ENCODE measurements at regions not wholly inside any gene's neighbourhood (a gene's known extent, or its start where the extent isn't known, plus 50 kb on each side); places are given as distances from the start of the nearest gene placed in this dataset.

DNA sequence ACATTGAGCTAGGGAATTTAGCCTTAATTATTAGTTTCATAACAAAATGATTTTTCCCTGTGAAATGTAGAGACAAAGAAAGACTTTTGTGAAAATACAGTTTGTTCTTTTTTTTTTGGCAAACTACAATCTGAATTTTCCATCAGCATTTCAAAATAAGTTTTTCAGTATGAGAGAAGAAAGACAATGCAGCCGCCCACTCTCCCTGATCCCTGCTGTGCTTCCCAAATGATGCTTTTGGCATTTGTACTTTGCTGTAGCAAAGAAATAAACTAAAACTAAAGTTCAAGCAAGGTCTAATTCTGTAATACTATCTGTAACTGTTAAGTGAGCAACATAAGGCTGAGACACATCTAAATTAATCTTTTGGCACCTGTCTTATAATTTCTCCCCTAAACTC is 782.2 kb downstream of the VGLL3 start:
- DNase-seq (ENCODE audit: low read depth in 4 of 4, low spot score in 2 of 4), result no peak

- no peak for DNase-seq (ENCODE audit: low read depth in 4 of 4, low spot score in 2 of 4)
Measured at GRCh38 chr3:86182606-86183005, 808.3 kb downstream of the VGLL3 start.

DNA sequence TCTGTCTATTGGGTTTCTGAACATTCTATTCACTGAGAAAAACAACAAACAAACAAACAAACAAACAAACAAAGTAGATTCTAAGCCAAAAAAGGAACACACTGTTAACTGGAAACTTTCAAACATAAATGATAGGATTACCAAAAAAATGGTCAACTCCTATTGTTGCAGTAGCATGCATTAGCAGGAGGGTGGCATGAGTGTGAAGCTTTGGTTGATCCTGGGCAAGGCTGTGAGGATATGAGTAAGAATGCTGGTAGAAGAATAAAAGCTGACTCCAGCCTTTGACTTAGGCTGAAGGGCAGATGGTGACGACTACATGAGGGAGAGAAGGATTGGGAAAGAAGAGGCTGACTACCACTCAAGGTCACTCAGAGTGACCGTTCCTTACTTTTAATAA is 810.3 kb downstream of the VGLL3 start:
- DNase-seq (ENCODE audit: low read depth in 4 of 4, low spot score in 2 of 4), result no peak

GRCh38 chr3:86178095-86178494 is 812.9 kb downstream of the VGLL3 start:
- DNase-seq (ENCODE audit: low read depth in 4 of 4, low spot score in 2 of 4), result no peak

- no peak for DNase-seq (ENCODE audit: low read depth in 4 of 4, low spot score in 2 of 4)
Measured at GRCh38 chr3:86176445-86176784, 814.5 kb downstream of the VGLL3 start.

- no peak for DNase-seq (ENCODE audit: low read depth in 4 of 4, low spot score in 2 of 4)
Measured at GRCh38 chr3:86175593-86176444, 815.1 kb downstream of the VGLL3 start.

GRCh38 chr3:86175051-86175536 is 815.9 kb downstream of the VGLL3 start:
- DNase-seq (ENCODE audit: low read depth in 4 of 4, low spot score in 2 of 4), result no peak

DNA sequence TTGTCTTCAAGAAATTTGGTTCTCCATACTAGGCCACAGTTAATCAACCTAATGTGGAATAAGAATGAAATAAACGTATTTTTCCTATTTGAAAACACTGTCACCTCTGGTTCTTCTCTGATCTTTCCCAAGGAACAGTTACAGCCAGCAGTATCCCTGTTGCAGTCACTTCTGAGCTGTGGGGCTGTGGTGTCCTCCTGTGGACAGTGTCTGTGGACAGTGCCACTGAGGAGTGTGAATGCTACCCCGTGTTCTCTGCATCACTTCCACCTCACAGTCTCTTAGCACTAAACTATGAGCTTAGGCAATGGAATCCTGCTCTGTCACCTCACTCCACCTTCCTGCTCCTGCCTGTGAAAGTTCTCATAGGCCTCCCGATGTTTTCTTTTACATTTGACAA is 817.5 kb downstream of the VGLL3 start:
- no peak for DNase-seq (ENCODE audit: low read depth in 4 of 4, low spot score in 2 of 4)

- no peak for DNase-seq (ENCODE audit: low read depth in 4 of 4, low spot score in 2 of 4)
Measured at GRCh38 chr3:86168512-86168911, 822.4 kb downstream of the VGLL3 start.

GRCh38 chr3:86162521-86162920 is 828.4 kb downstream of the VGLL3 start:
- no peak for DNase-seq (ENCODE audit: low read depth in 4 of 4, low spot score in 2 of 4)

DNA sequence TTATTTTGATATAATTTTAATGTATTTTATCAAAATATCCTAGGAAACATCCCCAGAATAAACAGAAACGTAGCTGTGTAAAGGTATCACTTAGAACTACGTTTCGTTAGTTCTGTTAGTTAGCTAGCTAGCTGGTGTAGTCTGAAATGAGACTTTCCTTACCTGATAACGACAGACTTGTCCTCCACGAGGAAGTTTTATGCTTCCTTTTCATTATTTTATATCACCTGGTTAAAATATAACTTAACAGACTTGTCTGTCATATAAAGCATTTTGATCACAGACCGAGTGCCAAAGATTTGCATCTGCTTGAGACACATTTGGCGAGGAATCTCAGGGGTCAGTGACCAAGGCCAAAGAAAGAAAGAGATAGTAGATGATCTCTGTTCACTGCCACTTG is 829.5 kb downstream of the VGLL3 start:
- no peak for DNase-seq (ENCODE audit: low read depth in 4 of 4, low spot score in 2 of 4)

DNA sequence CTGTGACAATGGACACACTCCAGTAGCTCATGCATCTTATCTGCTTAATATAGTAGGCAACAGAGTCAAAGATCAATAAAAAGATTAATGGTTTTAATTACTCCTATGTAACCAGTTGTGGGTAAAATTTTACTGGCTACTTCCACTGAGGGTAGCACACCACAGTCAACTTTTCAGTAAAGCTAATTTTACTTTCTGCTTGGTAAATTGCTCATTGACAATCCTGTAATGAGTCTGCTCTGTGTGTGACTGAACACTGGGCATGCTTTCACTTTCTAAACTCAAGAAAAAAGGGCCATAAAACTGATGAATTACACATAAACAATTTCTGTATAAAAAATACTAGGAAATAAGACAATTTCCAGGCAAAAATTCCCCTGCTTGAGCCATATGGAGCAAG is 838.3 kb downstream of the VGLL3 start:
- no peak for DNase-seq (ENCODE audit: low read depth in 4 of 4, low spot score in 2 of 4)

GRCh38 chr3:86149054-86149453 is 841.9 kb downstream of the VGLL3 start:
- no peak for DNase-seq (ENCODE audit: low read depth in 4 of 4, low spot score in 2 of 4)

GRCh38 chr3:86147119-86147518 is 843.8 kb downstream of the VGLL3 start:
- no peak for DNase-seq (ENCODE audit: low read depth in 4 of 4, low spot score in 2 of 4)

GRCh38 chr3:86126552-86126951 is 864.4 kb downstream of the VGLL3 start:
- DNase-seq (ENCODE audit: low read depth in 4 of 4, low spot score in 2 of 4), result no peak

Measured in left renal cortex interstitium (tissue), 4 donors.